Activated CD4-positive, alpha-beta memory T cell treated with anti-CD3 and anti-CD28 coated beads, Interleukin-2, amount 10 ng/mL, durations not matched to agents 7 days and 5 days (primary cell): ENCODE measurements at regions not wholly inside any gene's neighbourhood (a gene's known extent, or its start where the extent isn't known, plus 50 kb on each side); places are given as distances from the start of the nearest gene placed in this dataset.
"Not testable (repeated sequence)": the region's sequence is repeated elsewhere in the genome, so short reads cannot be mapped to it uniquely, and the experiment has no call there.

ENCODE experiments used
- CTCF ChIA-PET: fragments of 350-600 bp; sonication (Branson Sonifier 250); formaldehyde crosslinking; loops from one replicate; lab custom pipeline; 2021; ENCODE audit warnings: antibody characterized with exemption, inconsistent platforms; lab: Charles Lee
- POLR2A ChIA-PET: fragments of 350-600 bp; sonication (Branson Sonifier 250); formaldehyde crosslinking; loops from one replicate; lab custom pipeline; 2021; ENCODE audit warnings: antibody characterized with exemption; lab: Charles Lee
- DNase-seq: peaks from one replicate; pipeline ENCODE4 v3.0.0-alpha.2; 2020
- H3K27ac Mint-ChIP-seq: one replicate; pipeline ENCODE4 v1.8.0; 2021; ENCODE audit warnings: mild to moderate bottlenecking, mixed read lengths
- H3K27me3 Mint-ChIP-seq: one replicate; pipeline ENCODE4 v1.8.0; 2021; ENCODE audit warnings: mixed read lengths
- H3K36me3 Mint-ChIP-seq: one replicate; pipeline ENCODE4 v1.8.0; 2021; ENCODE audit warnings: low read depth, mixed read lengths
- H3K4me1 Mint-ChIP-seq: one replicate; pipeline ENCODE4 v1.8.0; 2021; ENCODE audit warnings: mixed read lengths
- H3K4me3 Mint-ChIP-seq: one replicate; pipeline ENCODE4 v1.8.0; 2021; ENCODE audit warnings: mild to moderate bottlenecking, mixed read lengths
- H3K9me3 Mint-ChIP-seq: one replicate; pipeline ENCODE4 v1.8.0; 2021; ENCODE audit warnings: mixed read lengths

- no peak for DNase-seq
- H3K36me3 Mint-ChIP-seq: no peaks in the 10 kb centered on the region
- no peaks in the 10 kb centered on the region for H3K27me3 Mint-ChIP-seq
- CTCF ChIA-PET: no interaction called here
- no peaks in the 10 kb centered on the region for H3K4me1 Mint-ChIP-seq
- H3K4me3 Mint-ChIP-seq: no peak overlapping the region
- H3K9me3 Mint-ChIP-seq: no peaks in the 10 kb centered on the region
- H3K27ac Mint-ChIP-seq: no peak overlapping the region
- POLR2A ChIA-PET: no interaction called here
Measured at GRCh38 chr6:122238861-122239260, 160.6 kb upstream of the HSF2 start.

- no peaks in the 10 kb centered on the region for H3K4me1 Mint-ChIP-seq
- H3K36me3 Mint-ChIP-seq: no peaks in the 10 kb centered on the region
- H3K27ac Mint-ChIP-seq: no peak overlapping the region
- DNase-seq: no peak
- H3K27me3 Mint-ChIP-seq: no peaks in the 10 kb centered on the region
- ChIA-PET POLR2A (no interaction called here), CTCF (no interaction called here)
- H3K9me3 Mint-ChIP-seq: peaks cover 5% of the 10 kb centered on the region
- H3K4me3 Mint-ChIP-seq: no peak overlapping the region
Measured at GRCh38 chr6:122246906-122247658, 152.4 kb upstream of the HSF2 start.

GRCh38 chr6:122248001-122248669 is 151.3 kb upstream of the HSF2 start:
- Mint-ChIP-seq H3K4me1 (no peaks in the 10 kb centered on the region), H3K27me3 (no peaks in the 10 kb centered on the region), H3K36me3 (no peaks in the 10 kb centered on the region), H3K27ac (no peak overlapping the region), H3K4me3 (no peak overlapping the region), H3K9me3 (peaks cover 5% of the 10 kb centered on the region)
- ChIA-PET POLR2A (no interaction called here), CTCF (no interaction called here)
- DNase-seq: no peak

GRCh38 chr6:122248844-122249243 is 150.6 kb upstream of the HSF2 start:
- no peaks in the 10 kb centered on the region for H3K36me3 Mint-ChIP-seq
- peaks cover 5% of the 10 kb centered on the region for H3K9me3 Mint-ChIP-seq
- H3K4me3 Mint-ChIP-seq: no peak overlapping the region
- DNase-seq: no peak
- no peak overlapping the region for H3K27ac Mint-ChIP-seq
- no peaks in the 10 kb centered on the region for H3K27me3 Mint-ChIP-seq
- ChIA-PET CTCF (no interaction called here), POLR2A (no interaction called here)
- no peaks in the 10 kb centered on the region for H3K4me1 Mint-ChIP-seq

GRCh38 chr6:122258839-122259238 is 140.6 kb upstream of the HSF2 start:
- ChIA-PET POLR2A (no interaction called here), CTCF (no interaction called here)
- no peaks in the 10 kb centered on the region for H3K27me3 Mint-ChIP-seq
- no peaks in the 10 kb centered on the region for H3K36me3 Mint-ChIP-seq
- H3K4me3 Mint-ChIP-seq: no peak overlapping the region
- no peaks in the 10 kb centered on the region for H3K9me3 Mint-ChIP-seq
- no peak for DNase-seq
- H3K27ac Mint-ChIP-seq: no peak overlapping the region
- no peaks in the 10 kb centered on the region for H3K4me1 Mint-ChIP-seq

- DNase-seq: no peak
- H3K27ac Mint-ChIP-seq: no peak overlapping the region
- no peaks in the 10 kb centered on the region for H3K27me3 Mint-ChIP-seq
- no peak overlapping the region for H3K4me3 Mint-ChIP-seq
- no peaks in the 10 kb centered on the region for H3K9me3 Mint-ChIP-seq
- no peaks in the 10 kb centered on the region for H3K4me1 Mint-ChIP-seq
- CTCF ChIA-PET: no interaction called here
- no peaks in the 10 kb centered on the region for H3K36me3 Mint-ChIP-seq
- POLR2A ChIA-PET: no interaction called here
Measured at GRCh38 chr6:122264557-122264956, 134.9 kb upstream of the HSF2 start.

GRCh38 chr6:122265755-122266154 is 133.7 kb upstream of the HSF2 start:
- no peaks in the 10 kb centered on the region for H3K36me3 Mint-ChIP-seq
- no peaks in the 10 kb centered on the region for H3K9me3 Mint-ChIP-seq
- H3K4me3 Mint-ChIP-seq: no peak overlapping the region
- ChIA-PET CTCF (no interaction called here), POLR2A (no interaction called here)
- no peak for DNase-seq
- no peak overlapping the region for H3K27ac Mint-ChIP-seq
- no peaks in the 10 kb centered on the region for H3K27me3 Mint-ChIP-seq
- no peaks in the 10 kb centered on the region for H3K4me1 Mint-ChIP-seq

GRCh38 chr6:122268394-122268793 is 131.1 kb upstream of the HSF2 start:
- CTCF ChIA-PET: no interaction called here
- Mint-ChIP-seq H3K9me3 (no peaks in the 10 kb centered on the region), H3K4me1 (no peaks in the 10 kb centered on the region), H3K27ac (no peak overlapping the region), H3K36me3 (no peaks in the 10 kb centered on the region), H3K4me3 (no peak overlapping the region), H3K27me3 (no peaks in the 10 kb centered on the region)
- POLR2A ChIA-PET: no interaction called here
- DNase-seq: no peak

GRCh38 chr6:122276637-122277036 is 122.8 kb upstream of the HSF2 start:
- H3K27me3 Mint-ChIP-seq: no peaks in the 10 kb centered on the region
- ChIA-PET CTCF (no interaction called here), POLR2A (no interaction called here)
- no peaks in the 10 kb centered on the region for H3K9me3 Mint-ChIP-seq
- H3K27ac Mint-ChIP-seq: no peak overlapping the region
- H3K4me1 Mint-ChIP-seq: no peaks in the 10 kb centered on the region
- DNase-seq: no peak
- H3K4me3 Mint-ChIP-seq: no peak overlapping the region
- H3K36me3 Mint-ChIP-seq: no peaks in the 10 kb centered on the region

GRCh38 chr6:122280105-122281021 is 119.1 kb upstream of the HSF2 start:
- H3K27me3 Mint-ChIP-seq, POLR2A ChIA-PET, CTCF ChIA-PET, H3K9me3 Mint-ChIP-seq, H3K4me1 Mint-ChIP-seq, H3K27ac Mint-ChIP-seq, H3K36me3 Mint-ChIP-seq, DNase-seq, H3K4me3 Mint-ChIP-seq: not testable (repeated sequence)

- H3K27ac Mint-ChIP-seq: no peak overlapping the region
- no peak overlapping the region for H3K4me3 Mint-ChIP-seq
- CTCF ChIA-PET: no interaction called here
- no peak for DNase-seq
- no peaks in the 10 kb centered on the region for H3K27me3 Mint-ChIP-seq
- H3K4me1 Mint-ChIP-seq: no peaks in the 10 kb centered on the region
- POLR2A ChIA-PET: no interaction called here
- H3K9me3 Mint-ChIP-seq: no peaks in the 10 kb centered on the region
- H3K36me3 Mint-ChIP-seq: no peaks in the 10 kb centered on the region
Measured at GRCh38 chr6:122283884-122284283, 115.6 kb upstream of the HSF2 start.

- H3K4me3 Mint-ChIP-seq: no peak overlapping the region
- POLR2A ChIA-PET: no interaction called here
- H3K4me1 Mint-ChIP-seq: no peaks in the 10 kb centered on the region
- DNase-seq: no peak
- no peak overlapping the region for H3K27ac Mint-ChIP-seq
- CTCF ChIA-PET: no interaction called here
- no peaks in the 10 kb centered on the region for H3K36me3 Mint-ChIP-seq
- H3K9me3 Mint-ChIP-seq: no peaks in the 10 kb centered on the region
- no peaks in the 10 kb centered on the region for H3K27me3 Mint-ChIP-seq
Measured at GRCh38 chr6:122284848-122285247, 114.6 kb upstream of the HSF2 start.

GRCh38 chr6:122285292-122285913 is 114.0 kb upstream of the HSF2 start:
- Mint-ChIP-seq H3K9me3 (no peaks in the 10 kb centered on the region), H3K27me3 (no peaks in the 10 kb centered on the region), H3K27ac (no peak overlapping the region), H3K4me1 (no peaks in the 10 kb centered on the region), H3K4me3 (no peak overlapping the region), H3K36me3 (no peaks in the 10 kb centered on the region)
- CTCF ChIA-PET: no interaction called here
- POLR2A ChIA-PET: no interaction called here
- DNase-seq: no peak
